ENCODE measurements at regions not wholly inside any gene's neighbourhood (a gene's known extent, or its start where the extent isn't known, plus 50 kb on each side); places are given as distances from the start of the nearest gene placed in this dataset.

GRCh38 chr2:151157000-151157735 lies 104.5 kb downstream of the RBM43 start:
- no peak for DNase-seq (ENCODE audit: low read depth)

- DNase-seq (ENCODE audit: low read depth) = no peak
Measured at GRCh38 chr2:151156431-151156830, 105.2 kb downstream of the RBM43 start.

GRCh38 chr2:151153601-151154000 lies 108.1 kb downstream of the RBM43 start:
- no peak for DNase-seq (ENCODE audit: low read depth)

GRCh38 chr2:151150331-151151320 lies 111.0 kb downstream of the RBM43 start:
- DNase-seq (ENCODE audit: low read depth) = no peak

GRCh38 chr2:151138507-151138906 lies 123.2 kb downstream of the RBM43 start:
- DNase-seq (ENCODE audit: low read depth) = no peak

GRCh38 chr2:151137526-151137925 lies 124.1 kb downstream of the RBM43 start:
- no peak for DNase-seq (ENCODE audit: low read depth)

- no peak for DNase-seq (ENCODE audit: low read depth)
Measured at GRCh38 chr2:151120011-151120410, 141.7 kb downstream of the RBM43 start.

- DNase-seq (ENCODE audit: low read depth) = no peak
Measured at GRCh38 chr2:151119374-151119773, 142.3 kb downstream of the RBM43 start.

GRCh38 chr2:151118269-151118668 lies 143.4 kb downstream of the RBM43 start:
- no peak for DNase-seq (ENCODE audit: low read depth)

GRCh38 chr2:151114874-151115273 lies 146.8 kb downstream of the RBM43 start:
- no peak for DNase-seq (ENCODE audit: low read depth)

- DNase-seq (ENCODE audit: low read depth) = no peak
Measured at GRCh38 chr2:151113318-151113717, 148.3 kb downstream of the RBM43 start.

- DNase-seq (ENCODE audit: low read depth) = peak; percentile 84
Measured at GRCh38 chr2:151111599-151112278, 149.9 kb downstream of the RBM43 start.

- DNase-seq (ENCODE audit: low read depth) = no peak
Measured at GRCh38 chr2:151106805-151107506, 154.7 kb downstream of the RBM43 start.

GRCh38 chr2:151103551-151103950 lies 158.1 kb downstream of the RBM43 start:
- no peak for DNase-seq (ENCODE audit: low read depth)

- no peak for DNase-seq (ENCODE audit: low read depth)
Measured at GRCh38 chr2:151102226-151102625, 159.4 kb downstream of the RBM43 start.

GRCh38 chr2:151098841-151099240 lies 162.8 kb downstream of the RBM43 start:
- no peak for DNase-seq (ENCODE audit: low read depth)

GRCh38 chr2:151097895-151098294 lies 163.8 kb downstream of the RBM43 start:
- DNase-seq (ENCODE audit: low read depth) = no peak

- no peak for DNase-seq (ENCODE audit: low read depth)
Measured at GRCh38 chr2:151097128-151097527, 164.5 kb downstream of the RBM43 start.

GRCh38 chr2:151096235-151096634 lies 165.4 kb downstream of the RBM43 start:
- no peak for DNase-seq (ENCODE audit: low read depth)

GRCh38 chr2:151095463-151095862 lies 166.2 kb downstream of the RBM43 start:
- no peak for DNase-seq (ENCODE audit: low read depth)

- DNase-seq (ENCODE audit: low read depth) = no peak
Measured at GRCh38 chr2:151091583-151091982, 170.1 kb downstream of the RBM43 start.

GRCh38 chr2:151087377-151087776 lies 174.3 kb downstream of the RBM43 start:
- DNase-seq (ENCODE audit: low read depth) = no peak
